NCI-H1417 (cell line): ENCODE measurements at regions not wholly inside any gene's neighbourhood (a gene's known extent, or its start where the extent isn't known, plus 50 kb on each side); places are given as distances from the start of the nearest gene placed in this dataset.

ENCODE experiments used
- DNase-seq, 3 experiments: peaks; one replicate each; lab custom pipeline; 2025; lab: John Stamatoyannopoulos, UW

DNA sequence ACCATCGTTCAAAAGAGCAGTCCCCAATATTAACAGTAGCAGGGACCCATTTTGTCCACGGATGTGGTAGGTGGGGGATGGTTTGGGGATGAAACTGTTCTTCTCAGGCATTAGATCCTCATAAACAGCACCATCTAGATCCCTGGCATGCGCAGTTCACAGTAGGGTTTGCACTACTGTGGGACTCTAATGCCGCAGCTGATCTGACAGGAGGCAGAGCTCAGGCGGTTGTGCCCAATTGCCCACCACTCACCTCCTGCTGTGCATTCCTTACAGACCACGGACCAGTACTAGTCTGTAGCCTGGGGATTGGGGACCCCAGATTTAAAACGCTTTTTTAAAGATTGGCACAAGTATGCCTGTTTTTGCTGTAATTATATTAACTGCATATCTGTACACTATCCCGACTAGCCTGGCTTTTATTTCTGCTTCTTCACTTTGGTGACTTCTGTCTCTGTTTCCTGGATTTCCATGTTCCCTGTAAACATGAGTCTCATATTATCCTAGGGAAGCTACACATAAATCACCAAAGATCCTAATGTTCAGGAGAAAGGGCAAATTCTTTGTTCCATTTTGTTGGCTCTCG, 163.3 kb upstream of the AKR1E2 start:
- DNase-seq: no peak

DNA sequence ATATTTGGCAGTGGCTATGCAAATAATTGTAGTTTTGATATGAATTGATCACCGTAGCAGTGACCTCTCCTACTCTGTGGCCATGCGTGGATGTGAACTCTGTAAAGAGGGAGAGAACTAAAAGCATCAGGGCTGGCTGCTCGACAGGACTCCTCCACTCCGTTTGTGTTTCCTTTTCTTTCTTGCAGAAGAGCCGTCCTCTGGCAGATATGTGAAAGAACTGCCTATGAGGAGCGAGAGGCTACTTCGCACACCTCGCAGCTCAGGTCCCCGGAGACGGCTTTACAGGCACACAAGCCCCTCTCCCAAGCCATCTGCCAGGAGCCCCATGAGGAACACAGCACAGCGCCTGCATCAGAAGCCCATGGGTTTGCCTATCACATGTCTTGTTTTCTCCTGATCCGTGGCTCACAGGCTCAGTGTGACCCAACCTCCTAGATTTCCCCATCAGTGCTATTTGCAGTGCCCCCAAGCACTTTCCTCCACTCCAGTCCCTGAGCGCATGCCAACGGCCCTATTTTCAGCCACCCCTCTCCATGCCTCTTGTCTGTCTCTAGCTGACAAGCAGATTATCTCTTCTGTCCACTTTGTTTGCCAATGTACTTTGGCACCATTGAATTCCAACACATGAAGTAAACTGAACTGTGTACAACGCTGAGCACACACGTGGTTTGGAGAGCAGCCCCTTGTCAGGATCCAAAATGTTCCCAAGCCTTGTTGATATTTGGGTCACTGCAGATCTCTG, 164.3 kb upstream of the AKR1E2 start:
- no peak for DNase-seq

DNA sequence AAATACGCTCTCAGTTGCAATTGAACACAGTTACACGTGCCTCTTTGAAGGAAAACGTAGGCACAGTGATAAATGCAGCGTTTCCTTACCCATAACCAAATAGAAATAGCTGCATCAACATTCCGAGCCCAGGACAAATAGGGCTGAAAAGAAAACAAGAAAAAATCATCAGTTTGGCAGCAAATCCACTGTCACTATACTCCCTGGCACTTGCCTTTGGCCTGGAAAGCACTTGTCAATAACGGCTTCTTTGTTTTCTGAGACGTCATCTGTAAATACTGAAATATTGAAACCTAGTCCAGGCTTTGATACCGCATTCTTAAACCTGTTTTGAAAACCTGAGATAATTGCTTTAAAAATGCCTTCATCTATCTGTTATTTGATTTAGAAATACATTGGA, 167.2 kb upstream of the AKR1E2 start:
- DNase-seq: no peak

DNA sequence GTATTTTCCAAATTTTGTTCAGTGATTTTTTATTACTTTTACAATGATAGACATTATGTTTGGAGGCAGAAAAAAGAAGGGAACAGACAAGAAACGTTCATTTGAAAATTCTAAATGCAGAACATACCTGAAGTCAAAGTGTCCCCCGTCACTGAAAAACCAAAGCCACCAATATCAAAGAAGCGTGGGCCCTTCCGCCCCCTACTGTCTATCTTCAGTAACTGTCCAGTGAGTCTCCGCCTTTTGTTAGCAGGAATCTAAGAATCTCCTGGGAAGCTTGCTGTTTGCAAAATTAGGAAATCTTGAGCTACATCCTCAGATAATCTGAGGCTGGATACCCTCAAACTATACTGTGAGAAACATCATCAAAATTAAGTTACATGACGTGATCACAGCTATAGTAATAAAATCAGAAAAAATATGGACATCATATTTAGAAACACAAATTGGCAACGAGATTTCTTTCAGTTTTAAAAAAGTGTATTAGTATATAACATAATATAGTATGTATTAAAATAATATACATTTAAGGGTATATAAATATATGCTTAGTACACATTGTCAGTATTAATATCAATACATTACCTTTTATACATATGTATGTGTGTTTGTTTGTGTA, 169.3 kb upstream of the AKR1E2 start:
- peak; percentile 26 to 71 (median 55) for DNase-seq

DNA sequence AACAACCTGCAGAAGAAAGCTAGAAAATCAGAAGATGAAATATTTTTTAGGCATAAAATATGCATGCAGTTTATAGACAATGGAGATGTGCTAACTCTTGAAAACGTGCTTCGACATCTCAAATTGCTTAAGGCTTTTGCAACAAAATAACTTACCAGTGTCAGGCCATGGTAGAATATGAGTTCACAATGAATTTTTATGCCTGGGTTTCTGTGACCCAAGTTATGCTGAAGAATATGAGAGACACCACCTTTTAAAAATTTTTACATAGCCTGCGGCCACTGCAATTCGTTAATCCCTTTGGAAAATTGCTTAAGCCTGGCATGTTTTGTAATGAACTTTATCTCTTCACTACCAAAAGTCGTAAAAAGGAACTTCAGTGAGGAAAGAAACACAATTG, 170.1 kb upstream of the AKR1E2 start:
- DNase-seq: no peak

DNA sequence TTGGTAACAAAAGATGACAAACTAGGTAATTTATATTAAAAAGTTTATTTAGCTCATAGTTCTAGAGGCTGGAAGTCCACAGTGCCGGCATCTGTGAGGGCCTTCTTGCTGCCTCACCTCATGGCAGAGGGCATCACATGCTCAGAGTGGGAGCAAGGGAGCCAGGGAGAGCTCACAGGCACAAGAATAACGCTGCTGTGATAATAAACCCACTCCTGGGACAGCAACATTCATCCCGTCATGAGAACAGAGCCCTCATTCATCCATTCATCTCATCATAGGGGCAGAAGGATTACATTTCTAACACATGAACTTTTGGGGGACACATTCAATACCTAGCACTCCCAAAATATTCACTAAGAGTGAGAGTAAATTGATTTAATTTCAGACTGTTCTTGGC, 170.6 kb upstream of the AKR1E2 start:
- DNase-seq: no peak

DNA sequence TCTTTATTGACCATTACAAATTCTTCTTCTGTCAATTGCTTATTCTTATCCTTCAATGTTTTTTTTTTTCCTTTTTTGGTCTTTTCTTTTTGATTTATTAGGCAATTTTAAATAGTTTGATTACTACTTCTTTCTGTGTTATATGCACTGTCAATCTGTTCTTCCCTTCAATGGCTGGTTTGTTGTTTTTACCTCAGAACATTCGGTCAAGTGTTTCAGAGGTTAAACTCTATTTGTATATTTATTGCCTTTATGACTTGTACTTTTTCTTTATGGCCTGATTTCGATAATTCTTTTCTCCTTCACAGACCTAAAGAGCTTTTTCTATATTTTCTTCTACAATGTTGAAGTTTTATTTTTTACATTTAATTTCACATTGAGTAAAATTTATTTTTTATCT, 171.5 kb upstream of the AKR1E2 start:
- DNase-seq: no peak

DNA sequence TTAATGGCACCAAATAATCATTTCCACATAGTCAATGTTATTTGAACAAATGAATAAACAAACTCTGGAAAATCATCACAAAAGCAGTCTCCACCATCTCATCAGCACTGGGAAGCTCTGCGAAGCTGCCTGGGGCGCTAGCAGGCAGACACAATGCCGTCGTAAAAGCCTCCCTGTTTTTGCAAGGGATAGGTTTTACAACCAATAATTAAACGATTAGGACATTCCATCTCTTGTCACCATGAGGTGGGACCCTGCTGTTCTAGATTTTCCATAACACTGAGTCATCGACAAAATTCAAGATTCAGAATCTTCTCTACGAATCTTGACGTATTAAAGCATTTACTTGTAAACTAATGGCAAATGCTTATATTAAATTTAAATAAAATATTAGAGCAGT, 172.8 kb upstream of the AKR1E2 start:
- peak in 2 of 3 experiments; percentile 49 to 80 for DNase-seq

DNA sequence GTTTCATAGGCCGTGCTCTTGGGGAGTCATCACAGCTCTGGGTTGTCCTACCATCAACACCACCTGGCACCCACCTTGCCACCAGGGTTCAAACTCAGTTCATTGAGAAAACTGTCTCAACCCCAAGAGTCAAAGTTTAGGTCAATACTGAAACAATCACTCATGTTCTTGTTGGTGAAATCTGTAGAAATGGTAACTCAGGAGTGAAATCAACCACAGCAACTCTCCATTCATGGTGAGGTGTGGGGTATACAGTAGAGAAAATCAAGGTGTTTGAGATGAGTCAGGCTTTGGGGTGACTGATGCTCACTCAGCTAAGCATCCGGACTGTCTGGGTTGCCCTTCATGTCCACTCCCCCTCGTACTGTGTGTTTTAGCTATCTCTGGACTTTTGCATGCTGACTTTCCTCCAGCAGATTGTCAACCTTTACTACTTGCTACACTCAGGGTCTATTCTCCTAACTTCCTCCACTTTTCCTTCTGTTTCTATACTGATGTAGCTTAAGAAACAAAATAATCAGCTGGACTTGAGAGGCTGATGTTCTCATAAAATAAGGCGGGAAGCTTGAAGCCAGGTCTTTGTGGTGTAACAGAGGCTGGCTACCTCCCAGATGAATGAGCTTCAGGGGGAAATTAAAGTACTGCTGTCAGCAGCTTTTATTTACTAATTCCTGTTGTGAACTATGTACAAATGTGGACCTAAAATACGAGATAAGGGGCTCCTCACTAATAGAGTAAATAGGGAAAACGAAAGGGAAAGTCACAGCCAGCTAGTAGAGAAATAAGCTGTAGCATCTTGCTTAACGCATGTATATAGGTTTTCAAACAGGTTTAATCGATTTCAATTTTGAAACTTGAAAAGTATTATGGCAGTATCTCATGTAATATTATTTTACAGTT, 173.6 kb upstream of the AKR1E2 start:
- peak in 2 of 3 experiments; percentile 5 to 43 for DNase-seq

DNA sequence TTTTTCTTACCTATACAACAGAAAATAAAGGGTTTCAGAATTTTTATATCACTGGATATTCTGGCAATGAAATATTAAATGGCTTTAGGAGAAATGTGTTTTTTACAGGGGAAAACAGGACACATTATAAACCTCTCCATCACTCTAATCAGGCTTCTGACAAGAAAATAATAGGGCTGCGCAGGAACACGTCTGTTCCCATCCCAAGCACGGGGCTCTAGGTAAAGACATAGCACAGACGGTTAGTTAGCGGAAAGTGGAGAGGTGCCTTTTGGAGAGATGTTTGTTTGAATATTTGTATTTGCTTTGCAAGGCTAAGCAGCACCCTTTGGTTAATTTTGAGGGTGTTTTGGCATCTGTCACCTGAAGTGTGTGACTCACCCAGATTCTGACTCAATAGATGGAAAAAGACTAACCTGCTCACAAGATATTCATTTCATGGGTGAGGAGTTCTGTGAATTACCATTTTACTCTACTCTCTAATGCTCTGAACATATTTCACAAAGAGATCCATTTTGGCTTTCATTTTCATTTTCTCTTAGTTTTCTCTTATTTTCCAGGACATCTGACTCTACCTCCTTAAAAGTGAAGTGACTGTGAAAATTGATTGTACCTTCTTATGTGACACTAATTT, 174.5 kb upstream of the AKR1E2 start:
- DNase-seq: peak in 2 of 3 experiments; percentile 44 to 87

DNA sequence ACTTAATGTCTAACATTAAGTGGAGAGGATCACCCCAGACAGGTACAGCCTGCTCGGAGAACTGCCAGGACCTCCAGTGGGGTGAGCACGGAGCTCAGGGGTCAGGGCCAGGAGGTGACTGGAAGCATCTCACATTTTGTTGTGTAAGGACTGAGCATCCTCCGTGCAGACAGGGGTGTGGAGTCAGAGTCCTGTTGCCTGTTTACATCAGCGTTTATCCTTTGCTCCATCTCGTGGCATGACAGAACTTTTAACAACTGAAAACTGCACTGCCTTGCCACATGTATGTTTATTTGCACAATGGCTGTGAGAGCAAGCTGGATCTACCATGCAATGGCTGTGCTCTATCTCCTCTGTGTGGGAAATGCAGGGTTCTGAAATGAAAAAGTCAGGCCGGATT, 175.4 kb upstream of the AKR1E2 start:
- peak in 1 of 3 experiments; percentile 53 for DNase-seq

DNA sequence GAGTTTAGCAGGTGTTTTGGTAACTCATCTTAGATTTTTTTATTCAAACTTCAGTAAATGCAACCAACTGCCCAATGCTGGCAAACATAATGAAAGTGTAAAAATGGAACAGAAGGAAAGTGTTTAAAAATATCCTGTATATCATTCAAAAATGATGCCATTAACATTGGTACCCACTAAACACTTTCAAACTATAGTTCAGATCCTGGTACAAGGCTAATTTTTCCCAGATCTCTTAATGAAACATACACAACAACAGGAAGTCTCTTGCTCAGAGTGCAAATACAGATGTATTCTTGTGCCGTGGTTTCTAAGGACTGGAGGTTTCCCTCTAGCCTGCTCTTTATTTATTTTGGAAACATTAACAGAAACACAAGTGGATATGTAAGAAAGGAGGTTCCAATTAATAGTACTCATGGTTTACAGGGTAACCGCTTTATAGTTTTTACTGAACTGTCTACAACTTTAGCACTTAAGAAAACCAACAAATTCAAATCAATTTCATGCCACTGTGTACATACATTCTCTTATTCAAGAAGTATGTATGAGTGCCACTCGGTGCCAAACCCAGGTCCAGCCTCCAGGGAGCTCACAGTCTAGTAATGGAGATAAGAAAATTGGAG, 176.0 kb upstream of the AKR1E2 start:
- peak in 2 of 3 experiments; percentile 39 to 46 for DNase-seq

DNA sequence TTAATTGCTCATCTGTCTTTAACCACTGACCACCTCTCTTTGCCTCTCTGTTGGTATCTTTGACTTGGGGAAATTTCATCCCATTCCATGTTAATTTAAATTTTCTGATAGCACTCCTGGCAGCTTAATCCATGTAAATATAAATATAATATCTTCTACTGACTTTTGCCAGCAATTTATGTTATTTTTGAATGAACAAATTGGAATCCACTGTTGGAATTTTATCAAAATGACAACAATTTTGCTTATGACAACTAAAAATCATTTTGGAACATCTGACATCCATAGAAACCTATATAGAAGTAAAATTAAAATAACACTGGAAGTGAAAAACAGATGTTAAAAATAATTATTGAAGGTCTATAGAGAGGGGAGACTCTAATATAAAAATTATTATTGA, 176.5 kb upstream of the AKR1E2 start:
- no peak for DNase-seq

DNA sequence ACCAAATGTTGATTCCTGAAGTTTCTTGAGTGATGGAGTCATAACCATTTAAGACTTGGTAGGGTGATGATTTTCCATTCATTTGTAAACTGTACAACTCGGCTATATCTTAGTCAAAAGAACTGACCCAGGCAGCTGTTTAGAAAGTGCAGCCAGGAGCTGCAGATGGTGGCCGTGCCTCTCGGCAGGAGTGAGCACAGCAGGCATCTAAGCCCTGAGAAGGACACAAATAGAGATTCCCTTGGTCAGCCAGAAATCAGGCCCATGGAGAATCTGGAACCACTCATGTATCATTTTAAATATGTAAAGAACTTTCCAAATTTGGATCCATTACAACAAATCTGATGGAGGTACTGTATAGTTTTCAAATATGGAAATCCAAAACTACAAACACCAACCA, 177.0 kb upstream of the AKR1E2 start:
- DNase-seq: no peak

DNA sequence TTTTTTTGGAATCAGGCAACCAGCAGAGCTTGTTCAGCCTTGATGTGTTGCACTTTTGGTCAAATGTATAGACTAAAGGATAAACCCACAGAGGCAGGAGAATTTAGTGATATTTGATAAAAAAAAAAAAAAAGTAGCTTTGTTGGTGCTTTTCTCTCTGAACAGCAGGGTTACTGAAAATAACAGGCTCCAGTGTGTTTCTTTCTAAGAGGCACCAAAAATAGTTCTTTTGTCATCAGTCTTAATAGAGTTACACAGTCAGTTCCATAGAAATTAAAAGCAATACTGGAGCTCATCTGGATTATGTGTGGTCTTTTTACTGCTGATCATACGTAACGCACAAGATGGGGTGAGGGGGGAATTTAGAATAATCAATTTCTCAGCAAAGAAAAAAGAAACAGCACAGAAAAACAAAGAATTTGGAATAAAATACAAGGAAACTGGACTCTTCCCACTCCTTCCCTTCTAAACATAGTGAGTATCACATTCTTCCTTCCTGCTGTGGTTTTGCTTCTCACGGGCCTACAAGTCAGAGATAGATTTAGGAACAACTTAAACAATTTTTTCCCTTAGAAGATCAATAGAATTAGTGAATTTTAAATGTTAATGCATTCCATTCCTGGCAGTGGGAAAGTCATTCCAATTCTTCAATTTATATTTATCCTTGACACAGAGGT, 178.8 kb upstream of the AKR1E2 start:
- DNase-seq: no peak

DNA sequence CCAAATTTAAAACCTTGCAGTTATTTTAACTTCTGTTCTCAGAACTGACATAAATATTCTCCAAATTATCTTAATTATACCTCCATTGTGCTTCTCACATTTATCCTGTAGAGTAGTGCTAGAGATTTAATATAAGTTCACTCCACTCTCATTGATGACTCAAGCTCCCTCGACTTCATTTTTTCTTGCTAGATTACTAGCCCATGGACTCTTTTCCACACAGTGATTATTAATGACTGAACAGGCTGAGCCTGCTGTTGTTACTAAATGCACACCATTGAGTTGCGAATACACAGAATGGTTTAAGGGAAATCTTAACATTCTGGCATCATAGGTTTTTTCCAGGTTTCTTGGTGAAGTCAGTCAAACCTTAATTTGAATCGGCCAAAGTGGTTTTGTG, 179.5 kb upstream of the AKR1E2 start:
- no peak for DNase-seq

DNA sequence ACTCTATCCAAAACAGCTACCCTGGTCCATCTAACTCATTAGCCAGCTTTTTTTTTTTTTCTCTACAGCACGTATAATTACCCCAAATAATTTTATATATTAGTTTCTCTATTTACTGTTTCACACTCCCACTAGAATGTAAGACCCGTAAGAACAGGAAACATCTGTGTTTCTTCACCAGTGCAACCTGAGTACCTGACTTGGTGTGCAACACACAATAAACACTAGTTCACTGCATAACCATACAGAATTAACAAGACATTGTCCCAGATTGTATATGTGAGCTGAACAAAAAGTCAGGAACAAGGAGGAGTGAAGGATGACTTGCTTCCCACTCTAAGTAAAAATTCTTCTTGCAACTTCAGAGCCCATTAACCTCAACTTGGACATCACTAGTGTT, 180.2 kb upstream of the AKR1E2 start:
- DNase-seq: no peak

DNA sequence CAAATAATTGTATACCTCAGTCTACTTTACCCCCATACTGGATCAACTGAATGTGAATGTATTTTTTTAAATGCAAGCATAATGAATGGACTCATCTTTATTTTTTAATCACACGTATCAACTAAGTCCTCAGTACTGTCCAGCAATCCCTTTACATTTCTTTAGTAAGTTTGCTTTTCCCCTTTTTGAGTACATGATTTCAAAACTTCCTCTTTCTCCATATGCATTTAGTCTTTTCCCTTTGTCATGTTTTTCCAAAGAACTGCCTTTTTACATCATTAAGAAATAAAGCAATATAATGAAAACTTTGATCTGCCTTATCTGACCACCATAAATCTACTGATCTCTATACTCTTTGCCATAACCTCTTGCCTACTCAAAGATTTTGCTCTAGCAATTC, 182.5 kb upstream of the AKR1E2 start:
- DNase-seq: no peak

DNA sequence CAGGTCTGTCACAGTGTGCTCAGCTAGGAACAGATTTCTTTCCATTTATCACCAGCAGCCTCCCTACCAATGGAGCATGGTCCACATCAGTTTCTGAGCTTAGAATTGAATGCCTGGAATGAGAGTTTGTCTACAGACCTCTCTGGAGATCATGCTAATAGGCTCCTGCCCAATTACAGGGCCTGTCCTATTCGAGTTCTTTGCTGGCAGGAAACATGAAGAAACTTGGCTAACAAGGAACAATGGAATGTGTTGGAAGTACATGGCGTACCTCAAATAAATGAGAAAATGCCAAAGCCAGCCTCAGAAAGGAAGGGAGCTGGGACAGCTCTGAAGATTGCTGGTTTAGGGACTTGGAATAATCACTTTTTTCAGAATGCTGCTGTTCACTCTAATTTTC, 186.0 kb upstream of the AKR1E2 start:
- no peak for DNase-seq

DNA sequence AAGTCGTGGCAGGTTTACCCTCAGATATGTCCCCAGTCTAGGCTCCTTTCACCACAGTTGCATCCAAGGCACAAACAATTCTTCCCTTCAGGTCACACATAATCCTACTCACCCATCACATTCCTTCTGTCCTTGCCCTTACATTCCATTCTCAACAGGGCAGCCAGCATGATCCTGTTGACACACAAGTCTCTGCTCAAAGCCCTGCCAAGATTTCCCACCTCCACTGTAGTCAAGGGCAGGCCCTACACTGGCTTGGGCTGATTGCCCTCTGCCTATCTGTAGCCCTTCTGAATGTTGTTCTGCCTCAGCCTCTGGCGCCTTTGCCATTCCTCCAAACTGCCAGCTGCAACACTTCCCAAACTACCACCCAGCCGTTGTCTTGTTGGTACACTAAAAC, 187.9 kb upstream of the AKR1E2 start:
- DNase-seq: no peak

DNA sequence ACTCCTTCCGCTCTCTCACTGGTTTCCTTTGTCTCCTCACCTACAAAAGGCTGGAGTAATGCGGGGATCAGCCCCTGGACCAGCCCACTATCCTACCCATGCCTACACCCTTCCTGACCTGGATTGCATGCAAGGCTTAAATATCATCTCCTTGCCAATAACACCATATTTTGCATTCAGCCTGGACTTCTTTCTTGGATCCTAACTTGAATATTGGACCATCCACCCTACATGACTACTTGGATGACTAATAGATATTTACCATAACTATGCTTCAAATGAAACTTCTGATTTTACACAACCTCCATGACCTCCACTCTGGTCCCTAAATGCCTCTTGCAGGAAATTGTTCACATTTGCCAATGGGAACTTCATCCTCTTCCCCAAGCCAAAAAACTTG, 188.3 kb upstream of the AKR1E2 start:
- no peak for DNase-seq
